Thyroid gland (tissue), 4 donors: ENCODE measurements at regions not wholly inside any gene's neighbourhood (a gene's known extent, or its start where the extent isn't known, plus 50 kb on each side); places are given as distances from the start of the nearest gene placed in this dataset.

Experiments used
- CTCF ChIP-seq, 6 experiments: fragments of 200-600 bp in 3 of 6; fragments of 450-650 bp in 3 of 6; sonication (generic) in 3 of 6; IDR thresholded peaks; one replicate each; pipeline ENCODE4 v1.5.1; 2016 to 2019; ENCODE audit warnings: antibody characterized with exemption in 6 of 6, mild to moderate bottlenecking in 2 of 6, inconsistent platforms in 1 of 6, moderate library complexity in 1 of 6
- POLR2A ChIP-seq, 2 donors: fragments of 450-650 bp; IDR thresholded peaks; one replicate each; pipeline ENCODE4 v1.6.1; 2017; ENCODE audit warnings: antibody characterized with exemption in 2 of 2, mild to moderate bottlenecking in 2 of 2, moderate library complexity in 1 of 2

- peak; percentile 56 to 95 (median 88) for TF ChIP-seq CTCF (IDR thresholded peaks at IDR 0.05)
- TF ChIP-seq POLR2A (IDR thresholded peaks at IDR 0.05) = no peak
These were observed 51.2 kb upstream of the SEMA4D start for GRCh38 chr9:89549031-89549644.
